Fibroblast of skin of abdomen (primary cell): ENCODE measurements at regions not wholly inside any gene's neighbourhood (a gene's known extent, or its start where the extent isn't known, plus 50 kb on each side); places are given as distances from the start of the nearest gene placed in this dataset.

Experiments used
- DNase-seq: peaks from one replicate; pipeline ENCODE4 v3.0.0-alpha.2; 2013

- no peak for DNase-seq
Observed at GRCh38 chr20:21575981-21576740, 62.3 kb upstream of the NKX2-2 start.

- DNase-seq, result no peak
Observed at GRCh38 chr20:21575167-21575566, 61.3 kb upstream of the NKX2-2 start.

GRCh38 chr20:21574443-21574842, 60.6 kb upstream of the NKX2-2 start:
- no peak for DNase-seq

GRCh38 chr20:21573259-21573658, 59.4 kb upstream of the NKX2-2 start:
- DNase-seq, result no peak

- DNase-seq, result no peak
Observed at GRCh38 chr20:21571841-21572690, 58.2 kb upstream of the NKX2-2 start.

- DNase-seq, result no peak
Observed at GRCh38 chr20:21570285-21570992, 56.6 kb upstream of the NKX2-2 start.

GRCh38 chr20:21569586-21569985, 55.7 kb upstream of the NKX2-2 start:
- no peak for DNase-seq

GRCh38 chr20:21564127-21564773, 50.4 kb upstream of the NKX2-2 start:
- no peak for DNase-seq
